ENCODE measurements at regions not wholly inside any gene's neighbourhood (a gene's known extent, or its start where the extent isn't known, plus 50 kb on each side); places are given as distances from the start of the nearest gene placed in this dataset.

- TF ChIP-seq CTCF (IDR thresholded peaks at IDR 0.05; ENCODE audit: insufficient read depth, low read length, missing control alignments) = no peak
- POLR2A ChIA-PET = no interaction called here
- CTCF ChIA-PET = no interaction called here
- H3K4me3 ChIP-seq (ENCODE audit: low read depth, low read length) = no peak overlapping the region
- DNase-seq (ENCODE audit: low read depth, low spot score) = no peak
These were observed 932.2 kb downstream of the TDRD15 start for GRCh38 chr2:22055784-22056620.

DNA sequence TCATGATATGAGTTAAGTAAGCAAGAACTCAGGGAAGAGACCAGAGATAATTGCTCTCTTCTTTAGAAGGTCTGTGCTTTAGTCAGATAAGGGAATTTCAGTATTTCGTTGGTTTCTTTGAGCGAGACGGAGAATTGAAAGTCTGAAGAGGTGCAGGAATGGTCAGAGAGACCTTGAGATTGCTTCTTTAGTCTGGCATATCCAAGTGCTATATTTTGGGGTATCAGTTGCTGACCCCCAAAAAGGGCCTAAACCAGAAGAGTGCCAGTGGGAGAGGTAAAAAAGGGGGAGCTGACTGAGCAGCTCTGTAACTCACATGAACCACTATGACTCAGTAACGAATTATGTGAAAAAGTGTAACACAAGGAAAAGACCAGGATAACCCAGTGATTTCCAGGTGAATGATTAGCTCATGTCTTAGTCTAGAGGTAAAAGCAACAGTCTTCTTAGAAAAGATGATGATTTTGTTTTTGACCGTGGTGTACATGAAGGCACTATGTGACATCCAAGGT lies 932.9 kb downstream of the TDRD15 start:
- CTCF ChIA-PET = no interaction called here

DNA sequence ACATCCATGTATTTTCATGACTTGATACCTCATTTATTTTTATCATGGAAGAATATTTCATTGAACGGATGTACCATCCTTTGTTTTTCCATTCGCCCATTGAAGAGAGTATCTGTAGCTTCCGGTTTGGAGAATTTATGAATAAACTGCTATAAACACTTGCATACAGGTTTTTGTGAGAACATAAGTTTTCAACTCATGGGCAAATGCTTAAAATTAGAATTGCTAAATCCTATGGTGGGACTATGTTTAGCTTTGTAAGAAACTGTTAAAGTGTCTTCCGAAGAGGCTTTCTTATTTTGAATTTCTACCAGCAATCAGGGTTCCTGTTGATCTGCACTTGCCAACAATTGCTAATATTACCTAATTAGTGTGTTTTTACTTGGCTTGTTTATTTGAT lies 938.9 kb downstream of the TDRD15 start:
- DNase-seq (ENCODE audit: low read depth, low spot score) = no peak
- POLR2A ChIA-PET = no interaction called here
- no peak overlapping the region for H3K4me3 ChIP-seq (ENCODE audit: low read depth, low read length)
- no peak for TF ChIP-seq CTCF (IDR thresholded peaks at IDR 0.05; ENCODE audit: insufficient read depth, low read length, missing control alignments)
- CTCF ChIA-PET = no interaction called here

More for the DNA sequence above, 932.9 kb downstream of the TDRD15 start:
- no peak for TF ChIP-seq CTCF (IDR thresholded peaks at IDR 0.05; ENCODE audit: insufficient read depth, low read length, missing control alignments)
- DNase-seq (ENCODE audit: low read depth, low spot score) = no peak
- no peak overlapping the region for H3K4me3 ChIP-seq (ENCODE audit: low read depth, low read length)
- POLR2A ChIA-PET = no interaction called here

- no peak for DNase-seq (ENCODE audit: low read depth, low spot score)
- no peak overlapping the region for H3K4me3 ChIP-seq (ENCODE audit: low read depth, low read length)
- CTCF ChIA-PET = no interaction called here
- no peak for TF ChIP-seq CTCF (IDR thresholded peaks at IDR 0.05; ENCODE audit: insufficient read depth, low read length, missing control alignments)
- POLR2A ChIA-PET = no interaction called here
These were observed 952.7 kb downstream of the TDRD15 start for GRCh38 chr2:22076454-22076853.

DNA sequence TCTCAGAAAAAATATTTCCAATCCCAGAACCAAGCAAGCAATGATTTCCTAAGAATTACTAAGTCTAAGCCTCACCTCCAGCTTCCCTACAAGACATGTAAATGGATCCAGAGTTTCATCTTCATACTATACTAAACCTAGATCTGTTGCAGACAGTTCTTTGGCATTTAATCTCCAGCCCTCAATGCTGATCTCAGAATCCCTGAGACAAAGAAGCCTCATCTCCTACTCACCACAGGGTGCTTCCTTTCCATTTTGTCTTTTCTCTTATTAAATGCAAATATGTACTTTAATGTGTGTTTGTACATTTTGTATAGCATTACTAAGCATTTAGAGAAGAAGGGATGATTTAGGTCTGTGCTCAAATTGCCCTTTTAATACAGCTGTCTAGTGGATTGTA lies 954.9 kb downstream of the TDRD15 start:
- TF ChIP-seq CTCF (IDR thresholded peaks at IDR 0.05; ENCODE audit: insufficient read depth, low read length, missing control alignments) = no peak
- no peak overlapping the region for H3K4me3 ChIP-seq (ENCODE audit: low read depth, low read length)
- no peak for DNase-seq (ENCODE audit: low read depth, low spot score)
- ChIA-PET CTCF (no interaction called here), POLR2A (no interaction called here)

DNA sequence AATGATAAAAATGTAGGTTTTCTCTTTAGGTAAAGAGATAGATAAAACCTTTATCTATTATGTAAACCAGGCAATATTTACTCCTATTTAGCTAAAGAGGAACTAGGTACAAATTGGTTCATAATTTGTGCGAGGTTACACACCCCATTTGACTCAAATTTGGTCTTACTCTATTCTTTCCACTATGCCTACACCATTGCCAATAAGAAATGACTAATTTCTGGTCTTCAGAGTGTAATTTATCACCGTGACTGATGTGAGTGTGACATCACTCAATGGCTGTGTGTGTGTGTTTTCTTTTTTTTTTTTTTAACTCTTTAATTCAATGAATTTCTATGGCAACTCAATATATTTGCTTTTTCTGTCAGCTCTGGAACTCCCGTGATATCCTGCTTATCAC lies 955.8 kb downstream of the TDRD15 start:
- DNase-seq (ENCODE audit: low read depth, low spot score) = no peak
- TF ChIP-seq CTCF (IDR thresholded peaks at IDR 0.05; ENCODE audit: insufficient read depth, low read length, missing control alignments) = no peak
- POLR2A ChIA-PET = no interaction called here
- H3K4me3 ChIP-seq (ENCODE audit: low read depth, low read length) = no peak overlapping the region
- CTCF ChIA-PET = no interaction called here

All from AG04449 (cell line).